IPS-15b (cell line): ENCODE measurements at regions not wholly inside any gene's neighbourhood (a gene's known extent, or its start where the extent isn't known, plus 50 kb on each side); places are given as distances from the start of the nearest gene placed in this dataset.

Experiments used
- H3K27me3 ChIP-seq: one replicate; pipeline ENCODE4 v1.6.1; 2013; ENCODE audit warnings: low read length; ENCODE audit not compliant: control insufficient read depth, insufficient read depth
- H3K36me3 ChIP-seq: one replicate; pipeline ENCODE4 v1.6.1; 2013; ENCODE audit warnings: low read length; ENCODE audit not compliant: control insufficient read depth, insufficient read depth
- H3K4me1 ChIP-seq: one replicate; pipeline ENCODE4 v1.6.1; 2013; ENCODE audit warnings: mild to moderate bottlenecking, low read length; ENCODE audit not compliant: control insufficient read depth, insufficient read depth
- H3K4me3 ChIP-seq: one replicate; pipeline ENCODE4 v1.5.1; 2013; ENCODE audit warnings: low read depth, low read length
- H3K9ac ChIP-seq: one replicate; pipeline ENCODE4 v1.6.1; 2013; ENCODE audit warnings: low read depth, mild to moderate bottlenecking, low read length
- H3K9me3 ChIP-seq: one replicate; pipeline ENCODE4 v1.6.1; 2013; ENCODE audit warnings: mild to moderate bottlenecking, low read length; ENCODE audit not compliant: control insufficient read depth, insufficient read depth

DNA sequence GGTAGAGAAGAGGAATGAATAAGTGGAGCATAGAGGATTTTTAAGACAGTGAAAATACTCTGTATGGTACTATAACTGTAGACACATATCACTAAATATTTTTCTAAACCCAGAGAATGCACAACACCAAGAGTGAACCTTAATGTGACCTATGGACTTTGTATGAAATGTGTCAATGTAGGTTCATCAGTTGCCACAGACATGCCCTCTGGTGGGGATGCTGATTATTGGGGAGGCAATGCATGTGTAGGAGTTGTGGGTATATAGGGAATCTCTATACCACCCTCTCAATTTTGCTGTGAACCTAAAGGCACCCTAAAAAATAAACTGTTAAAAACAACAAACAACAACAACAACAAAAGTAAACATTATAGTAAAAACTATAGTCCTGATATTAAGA, 293.7 kb downstream of the RNF144B start:
- H3K27me3 ChIP-seq: no peaks in the 10 kb centered on the region

DNA sequence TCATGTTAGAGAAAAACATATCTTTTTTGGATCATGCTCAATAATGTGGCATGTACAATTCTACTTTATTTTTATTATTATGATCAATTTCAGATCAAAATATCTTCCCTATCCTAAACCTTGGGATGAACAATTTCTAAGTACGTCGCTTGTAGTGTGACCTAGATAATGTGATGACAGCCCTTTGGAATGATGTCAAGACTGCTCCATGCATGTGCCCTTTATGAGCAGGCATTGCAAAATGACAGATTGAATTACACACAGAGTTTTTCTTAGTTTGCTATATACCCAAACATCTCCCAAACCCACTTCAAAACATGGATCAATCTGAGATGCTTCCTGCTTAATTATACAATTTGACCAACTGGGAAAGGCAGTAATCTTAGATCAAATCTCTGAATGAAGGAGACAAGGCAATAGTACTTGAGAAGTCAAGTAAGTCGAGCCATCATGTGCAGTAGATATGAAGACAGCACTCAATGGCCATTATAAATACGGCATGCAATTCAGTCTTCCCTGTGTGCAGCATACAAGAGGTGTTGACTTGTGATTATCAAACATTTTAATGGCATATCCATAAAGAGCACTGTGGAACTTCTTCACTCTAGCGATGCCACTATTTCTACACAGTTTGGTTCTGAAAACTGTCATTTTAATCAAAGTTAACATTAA, 294.8 kb downstream of the RNF144B start:
- Histone ChIP-seq H3K9ac (no peak overlapping the region), H3K4me3 (no peak overlapping the region), H3K36me3 (no peaks in the 10 kb centered on the region), H3K27me3 (no peaks in the 10 kb centered on the region), H3K4me1 (no peaks in the 10 kb centered on the region), H3K9me3 (no peaks in the 10 kb centered on the region)

More for the DNA sequence above, 293.7 kb downstream of the RNF144B start:
- H3K4me3 ChIP-seq: no peak overlapping the region
- no peaks in the 10 kb centered on the region for H3K36me3 ChIP-seq
- no peaks in the 10 kb centered on the region for H3K4me1 ChIP-seq
- no peaks in the 10 kb centered on the region for H3K9me3 ChIP-seq
- H3K9ac ChIP-seq: no peak overlapping the region

DNA sequence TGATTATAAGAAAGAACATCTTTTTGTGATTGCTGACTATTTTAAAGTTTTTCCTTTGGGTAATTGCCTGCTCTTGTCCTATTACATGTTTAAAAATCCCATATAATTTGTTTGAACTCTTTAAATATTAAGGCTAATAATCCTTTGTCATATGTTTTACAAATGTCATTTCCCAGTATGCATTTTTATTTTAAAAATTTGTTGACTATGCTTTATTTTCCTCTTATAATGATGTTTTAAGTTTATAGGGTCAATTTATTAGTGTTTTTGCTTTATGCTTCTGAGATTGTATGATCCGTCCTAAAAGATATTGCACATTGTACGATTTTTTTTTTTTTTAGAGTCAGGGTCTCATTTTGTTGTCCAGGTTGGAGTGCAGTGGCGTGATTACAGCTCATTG, 297.2 kb downstream of the RNF144B start:
- Histone ChIP-seq H3K27me3 (no peaks in the 10 kb centered on the region), H3K4me3 (no peak overlapping the region), H3K36me3 (no peaks in the 10 kb centered on the region), H3K9ac (no peak overlapping the region), H3K9me3 (no peaks in the 10 kb centered on the region), H3K4me1 (no peaks in the 10 kb centered on the region)

DNA sequence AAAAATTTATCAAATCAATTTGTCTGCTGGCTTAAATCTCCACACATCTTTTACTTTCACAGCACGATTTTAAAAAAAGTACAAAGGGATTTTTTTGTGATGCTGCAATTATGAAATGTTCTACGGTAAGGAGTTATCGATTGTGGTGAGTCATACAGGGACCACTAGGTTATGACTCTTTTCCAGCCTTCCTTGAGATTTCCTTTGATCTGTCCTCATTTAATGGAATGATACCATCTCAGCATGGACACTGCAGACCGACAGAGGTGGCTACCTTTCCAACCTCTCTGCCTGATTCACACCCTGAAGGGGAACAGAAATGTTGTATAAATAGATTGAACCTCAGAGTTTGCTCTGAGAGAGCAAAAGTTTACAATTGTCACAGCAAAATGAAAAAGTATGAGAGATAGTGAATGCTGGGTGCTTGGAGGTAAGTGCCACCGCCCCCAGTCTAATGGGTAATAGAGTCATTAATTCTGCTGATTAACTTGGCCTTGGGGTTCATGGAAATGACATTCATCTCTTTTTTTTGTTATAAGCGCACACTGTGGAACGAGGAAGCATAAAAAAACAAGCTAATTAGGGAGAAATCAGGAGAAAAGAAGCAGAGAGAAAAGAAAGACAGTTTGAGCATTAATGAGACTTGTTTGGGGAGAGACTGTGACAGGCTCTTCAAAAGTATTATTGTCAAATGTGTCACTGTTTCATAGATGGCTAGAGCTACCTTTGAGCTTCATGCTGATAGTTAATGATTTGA, 306.0 kb downstream of the RNF144B start:
- H3K4me3 ChIP-seq: no peak overlapping the region
- H3K4me1 ChIP-seq: no peaks in the 10 kb centered on the region
- no peaks in the 10 kb centered on the region for H3K36me3 ChIP-seq
- H3K9ac ChIP-seq: no peak overlapping the region
- no peaks in the 10 kb centered on the region for H3K9me3 ChIP-seq
- H3K27me3 ChIP-seq: no peaks in the 10 kb centered on the region

DNA sequence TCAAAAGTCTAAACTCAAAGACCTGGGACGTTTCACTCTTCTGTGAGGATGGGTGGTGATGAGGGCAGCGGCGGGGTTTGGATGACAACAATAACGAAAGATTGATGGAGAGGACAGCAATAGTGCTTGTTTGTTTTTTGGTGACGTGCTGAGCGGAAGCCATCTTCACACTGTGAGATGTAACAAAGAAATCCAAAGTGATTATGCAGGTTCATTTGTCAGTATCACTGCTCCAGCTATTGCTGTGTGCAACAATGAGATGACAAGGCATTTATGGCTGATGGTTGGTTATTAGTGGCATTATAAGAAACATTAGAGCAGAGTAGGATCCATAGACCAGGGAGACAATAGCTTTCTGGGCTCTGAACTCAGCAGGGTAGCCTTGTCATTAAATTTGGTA, 306.7 kb downstream of the RNF144B start:
- no peaks in the 10 kb centered on the region for H3K27me3 ChIP-seq
- no peaks in the 10 kb centered on the region for H3K36me3 ChIP-seq
- H3K9me3 ChIP-seq: no peaks in the 10 kb centered on the region
- no peaks in the 10 kb centered on the region for H3K4me1 ChIP-seq
- no peak overlapping the region for H3K9ac ChIP-seq
- H3K4me3 ChIP-seq: no peak overlapping the region

DNA sequence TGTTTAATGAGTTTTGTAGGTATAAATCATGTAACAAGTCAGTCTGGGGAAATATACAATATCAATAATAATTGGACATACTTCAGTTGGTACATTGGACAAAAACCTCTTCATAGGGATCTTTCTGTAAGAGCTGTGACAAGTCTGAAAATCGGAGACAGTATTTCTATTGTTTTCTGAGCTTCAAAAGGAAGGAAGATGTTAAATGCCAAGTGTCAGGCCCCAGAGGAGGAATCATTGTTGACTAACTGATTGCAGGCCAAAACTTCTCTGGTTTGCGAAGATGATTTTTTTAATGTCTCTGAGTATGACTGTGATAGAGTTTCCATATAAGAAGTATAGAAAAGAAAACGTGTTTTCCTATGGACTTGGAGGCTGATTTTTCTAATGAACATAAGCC, 316.4 kb downstream of the RNF144B start:
- H3K27me3 ChIP-seq: no peaks in the 10 kb centered on the region
- no peak overlapping the region for H3K9ac ChIP-seq
- no peaks in the 10 kb centered on the region for H3K36me3 ChIP-seq
- H3K4me3 ChIP-seq: no peak overlapping the region
- H3K4me1 ChIP-seq: peaks cover 2% of the 10 kb centered on the region
- no peaks in the 10 kb centered on the region for H3K9me3 ChIP-seq

DNA sequence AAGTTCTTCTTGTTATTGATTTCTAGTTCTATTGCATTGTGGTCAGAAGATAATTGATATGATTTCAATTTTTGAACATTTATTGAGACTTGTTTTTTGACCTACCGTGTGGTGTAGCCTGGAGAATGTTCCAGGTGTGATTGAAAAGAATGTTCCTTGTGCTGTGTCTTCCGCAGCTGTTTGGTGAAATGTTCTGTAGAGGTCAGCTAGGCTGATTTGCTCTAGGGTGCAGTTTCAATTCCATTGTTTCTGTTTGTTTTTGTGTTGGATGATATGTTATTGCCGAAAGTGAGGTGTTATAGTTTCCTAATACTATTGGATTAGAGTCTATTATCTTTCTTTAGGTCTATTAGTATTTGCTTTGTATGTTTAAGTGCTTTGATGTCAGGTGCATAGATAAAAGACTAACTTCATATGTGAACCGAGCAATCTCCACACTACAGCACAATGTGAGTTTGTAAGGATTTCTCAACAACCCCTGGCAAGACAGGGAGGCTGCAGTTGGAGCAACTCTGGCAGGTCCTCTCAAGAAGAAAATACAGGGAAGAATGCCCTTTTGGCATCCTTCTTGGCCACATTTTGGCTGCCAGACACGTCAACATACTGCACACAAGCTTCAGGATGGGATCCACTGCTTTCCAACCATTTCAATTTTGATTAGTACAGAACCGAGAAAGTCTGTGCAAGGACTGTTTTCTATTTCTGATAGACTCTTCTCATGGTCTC, 320.7 kb downstream of the RNF144B start:
- no peaks in the 10 kb centered on the region for H3K4me1 ChIP-seq
- no peak overlapping the region for H3K4me3 ChIP-seq
- H3K36me3 ChIP-seq: no peaks in the 10 kb centered on the region

DNA sequence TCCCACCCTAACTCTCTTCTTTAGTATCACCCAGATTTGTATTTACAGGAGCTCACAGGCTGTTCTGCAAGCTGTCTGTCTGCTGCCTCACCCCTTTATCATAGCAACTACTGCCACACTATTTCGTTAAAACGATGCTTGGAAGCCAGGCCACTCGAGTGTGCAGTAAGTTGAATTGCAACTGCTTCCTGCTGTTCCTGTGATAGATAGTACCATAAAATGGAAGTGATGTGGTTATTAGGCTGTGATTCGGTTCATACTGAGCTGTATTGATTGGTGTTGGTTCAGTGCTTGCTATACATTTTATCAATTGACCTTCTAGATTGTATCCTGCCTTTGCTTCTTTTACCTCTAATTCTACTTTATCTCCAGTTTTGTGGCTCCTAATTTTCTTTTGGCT, 325.4 kb downstream of the RNF144B start:
- no peaks in the 10 kb centered on the region for H3K27me3 ChIP-seq
- H3K4me1 ChIP-seq: no peaks in the 10 kb centered on the region
- H3K9me3 ChIP-seq: no peaks in the 10 kb centered on the region
- H3K4me3 ChIP-seq: no peak overlapping the region
- no peaks in the 10 kb centered on the region for H3K36me3 ChIP-seq
- H3K9ac ChIP-seq: no peak overlapping the region

More for the DNA sequence above, 320.7 kb downstream of the RNF144B start:
- Histone ChIP-seq H3K9me3 (no peaks in the 10 kb centered on the region), H3K9ac (no peak overlapping the region), H3K27me3 (no peaks in the 10 kb centered on the region)

DNA sequence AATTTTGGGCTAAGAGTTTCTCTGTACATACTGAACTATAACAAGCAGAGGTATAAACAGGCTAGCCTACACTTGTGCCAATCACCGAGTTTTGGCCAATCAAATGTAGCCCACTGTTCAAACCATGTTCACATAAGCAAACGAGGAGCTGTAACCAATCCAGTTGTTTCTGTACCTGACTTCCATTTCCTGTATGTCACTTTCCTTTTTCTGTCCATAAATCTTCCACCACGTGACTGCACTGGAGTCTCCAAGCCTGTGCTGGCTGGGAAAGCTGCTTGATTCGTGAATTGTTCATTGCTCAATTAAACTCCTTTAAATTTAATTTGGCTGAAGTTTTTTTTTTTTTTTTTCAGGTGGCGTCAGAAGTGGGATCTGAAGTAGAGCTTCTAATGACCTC, 332.9 kb downstream of the RNF144B start:
- Histone ChIP-seq H3K36me3 (no peaks in the 10 kb centered on the region), H3K9me3 (no peaks in the 10 kb centered on the region), H3K4me3 (no peak overlapping the region), H3K27me3 (no peaks in the 10 kb centered on the region), H3K9ac (no peak overlapping the region), H3K4me1 (no peaks in the 10 kb centered on the region)

DNA sequence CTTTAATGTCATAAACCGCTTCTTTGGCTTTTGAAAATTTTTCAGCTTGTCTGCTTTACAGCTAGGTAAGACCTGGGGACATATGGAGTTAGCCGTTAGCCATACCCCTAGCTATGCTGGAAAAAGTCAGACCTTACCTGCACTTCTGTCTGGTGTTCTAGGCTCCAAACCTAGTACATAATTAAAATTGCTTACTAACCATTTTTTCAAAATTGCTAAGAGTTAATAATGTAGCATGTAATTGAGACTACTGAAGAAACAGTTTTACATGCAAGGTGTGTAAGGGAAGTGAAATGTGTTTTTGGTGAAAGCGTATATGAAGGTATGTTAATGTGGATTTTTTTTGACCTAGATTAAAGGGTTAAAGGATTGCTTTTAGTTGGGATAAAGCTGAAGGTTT, 336.9 kb downstream of the RNF144B start:
- H3K9ac ChIP-seq: no peak overlapping the region
- H3K4me1 ChIP-seq: no peaks in the 10 kb centered on the region
- H3K9me3 ChIP-seq: no peaks in the 10 kb centered on the region
- H3K4me3 ChIP-seq: no peak overlapping the region
- H3K27me3 ChIP-seq: no peaks in the 10 kb centered on the region
- H3K36me3 ChIP-seq: no peaks in the 10 kb centered on the region

DNA sequence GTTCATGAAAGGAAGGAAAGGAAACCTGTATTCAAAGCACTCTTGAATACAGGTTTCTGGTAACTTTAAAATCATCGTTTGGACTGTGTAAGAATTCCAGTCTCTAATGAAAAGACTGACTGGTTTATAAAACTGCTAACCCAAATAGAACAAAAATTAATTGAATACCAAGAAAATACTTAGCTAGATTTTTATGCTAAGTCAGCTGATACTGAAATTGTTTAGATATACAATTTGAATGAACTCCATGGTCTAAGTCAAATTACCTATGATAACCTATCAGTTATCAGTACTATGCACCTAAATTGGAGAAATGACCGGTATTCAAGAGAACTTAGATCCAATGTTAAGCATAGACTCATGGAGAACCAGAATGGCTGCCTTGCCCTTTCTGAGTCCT, 338.3 kb downstream of the RNF144B start:
- no peak overlapping the region for H3K4me3 ChIP-seq
- H3K9me3 ChIP-seq: no peaks in the 10 kb centered on the region

More for the DNA sequence above, 338.3 kb downstream of the RNF144B start:
- Histone ChIP-seq H3K27me3 (no peaks in the 10 kb centered on the region), H3K4me1 (no peaks in the 10 kb centered on the region), H3K36me3 (no peaks in the 10 kb centered on the region), H3K9ac (no peak overlapping the region)
